ENCODE measurements at regions not wholly inside any gene's neighbourhood (a gene's known extent, or its start where the extent isn't known, plus 50 kb on each side); places are given as distances from the start of the nearest gene placed in this dataset.

GRCh38 chr2:238515377-238515776, 88.7 kb downstream of the ASB1 start:
- CTCF ChIA-PET (ENCODE audit: unreplicated experiment) = no interaction called here

GRCh38 chr2:238517209-238517608, 90.5 kb downstream of the ASB1 start:
- Histone ChIP-seq H2AFZ (ENCODE audit: low read length) (no peak overlapping the region), H4K20me1 (ENCODE audit: insufficient read depth, low read length) (no peaks in the 10 kb centered on the region), H3K4me3 (ENCODE audit: low read depth, low read length, poor library complexity, severe bottlenecking) (no peak overlapping the region), H3K4me2 (ENCODE audit: low read length) (no peak overlapping the region), H3K4me1 (ENCODE audit: insufficient read depth, low read length, poor library complexity, severe bottlenecking) (no peaks in the 10 kb centered on the region), H3K36me3 (ENCODE audit: insufficient read depth, low read length) (no peaks in the 10 kb centered on the region), H3K9me2 (ENCODE audit: insufficient read depth, low read length) (no peaks in the 10 kb centered on the region), H3K79me2 (ENCODE audit: insufficient read depth, low read depth, low read length) (no peaks in the 10 kb centered on the region), H3K27ac (ENCODE audit: low read depth, low read length, poor library complexity, severe bottlenecking) (no peak overlapping the region), H3K9me3 (ENCODE audit: low read length) (no peaks in the 10 kb centered on the region)
- TF ChIP-seq EZH2phosphoT487 (IDR thresholded peaks at IDR 0.05; ENCODE audit: borderline replicate concordance, low read depth, low read length) (no peak), CTCF (conservative IDR thresholded peaks at IDR 0.05; ENCODE audit: low read length) (no peak)
- POLR2A ChIA-PET = interaction anchor here (0.7 kb wide), 1 partner anchor 310 kb away, joined by 6 read pairs; no protein-coding TSS in a partner anchor
- intact Hi-C loops (cut with micrococcal nuclease; ENCODE audit: unreplicated experiment) = no loop called here
- CTCF ChIA-PET (ENCODE audit: unreplicated experiment) = interaction anchor here (1.1 kb wide), 1 partner anchor 1042 kb away, joined by 3 read pairs; no protein-coding TSS in a partner anchor
- no TSS peak for BruUV-seq (replicated peaks)
- DNase-seq (ENCODE audit: low spot score) = no peak

More at GRCh38 chr2:238515377-238515776, 88.7 kb downstream of the ASB1 start:
- H3K36me3 ChIP-seq (ENCODE audit: insufficient read depth, low read length) = no peaks in the 10 kb centered on the region
- no peak overlapping the region for H2AFZ ChIP-seq (ENCODE audit: low read length)
- H3K4me3 ChIP-seq (ENCODE audit: low read depth, low read length, poor library complexity, severe bottlenecking) = no peak overlapping the region
- H3K9me2 ChIP-seq (ENCODE audit: insufficient read depth, low read length) = no peaks in the 10 kb centered on the region
- POLR2A ChIA-PET = interaction anchor here (0.6 kb wide), 1 partner anchor 1261 kb away, joined by 3 read pairs; no protein-coding TSS in a partner anchor
- intact Hi-C loops (cut with micrococcal nuclease; ENCODE audit: unreplicated experiment) = no loop called here
- H3K79me2 ChIP-seq (ENCODE audit: insufficient read depth, low read depth, low read length) = no peaks in the 10 kb centered on the region
- no peaks in the 10 kb centered on the region for H3K4me1 ChIP-seq (ENCODE audit: insufficient read depth, low read length, poor library complexity, severe bottlenecking)
- no peaks in the 10 kb centered on the region for H4K20me1 ChIP-seq (ENCODE audit: insufficient read depth, low read length)
- BruUV-seq (replicated peaks) = no TSS peak
- no peak overlapping the region for H3K4me2 ChIP-seq (ENCODE audit: low read length)
- H3K27ac ChIP-seq (ENCODE audit: low read depth, low read length, poor library complexity, severe bottlenecking) = no peak overlapping the region
- DNase-seq (ENCODE audit: low spot score) = no peak
- no peak for TF ChIP-seq EZH2phosphoT487 (IDR thresholded peaks at IDR 0.05; ENCODE audit: borderline replicate concordance, low read depth, low read length)
- no peak for TF ChIP-seq CTCF (conservative IDR thresholded peaks at IDR 0.05; ENCODE audit: low read length)
- no peaks in the 10 kb centered on the region for H3K9me3 ChIP-seq (ENCODE audit: low read length)

- Histone ChIP-seq H3K4me3 (ENCODE audit: low read depth, low read length, poor library complexity, severe bottlenecking) (no peak overlapping the region), H3K79me2 (ENCODE audit: insufficient read depth, low read depth, low read length) (no peaks in the 10 kb centered on the region), H3K27ac (ENCODE audit: low read depth, low read length, poor library complexity, severe bottlenecking) (no peak overlapping the region), H3K4me2 (ENCODE audit: low read length) (no peak overlapping the region), H3K9me3 (ENCODE audit: low read length) (no peaks in the 10 kb centered on the region), H3K36me3 (ENCODE audit: insufficient read depth, low read length) (no peaks in the 10 kb centered on the region), H3K9me2 (ENCODE audit: insufficient read depth, low read length) (no peaks in the 10 kb centered on the region), H3K4me1 (ENCODE audit: insufficient read depth, low read length, poor library complexity, severe bottlenecking) (no peaks in the 10 kb centered on the region), H2AFZ (ENCODE audit: low read length) (no peak overlapping the region), H4K20me1 (ENCODE audit: insufficient read depth, low read length) (no peaks in the 10 kb centered on the region)
- intact Hi-C loops (cut with micrococcal nuclease; ENCODE audit: unreplicated experiment) = no loop called here
- no peak for TF ChIP-seq CTCF (conservative IDR thresholded peaks at IDR 0.05; ENCODE audit: low read length)
- no peak for TF ChIP-seq EZH2phosphoT487 (IDR thresholded peaks at IDR 0.05; ENCODE audit: borderline replicate concordance, low read depth, low read length)
- BruUV-seq (replicated peaks) = no TSS peak
- DNase-seq (ENCODE audit: low spot score) = no peak
- ChIA-PET CTCF (ENCODE audit: unreplicated experiment) (interaction anchor here (1.1 kb wide), 1 partner anchor 1043 kb away, joined by 3 read pairs; no protein-coding TSS in a partner anchor), POLR2A (no interaction called here)
Observed at GRCh38 chr2:238518172-238518820, 91.6 kb downstream of the ASB1 start.

Data from OCI-LY7 (cell line).